Keratinocyte (primary cell): ENCODE measurements at regions not wholly inside any gene's neighbourhood (a gene's known extent, or its start where the extent isn't known, plus 50 kb on each side); places are given as distances from the start of the nearest gene placed in this dataset.

Experiments used
- CTCF ChIP-seq, 3 experiments: IDR thresholded peaks in 1 of 3; conservative IDR thresholded peaks in 1 of 3; optimal IDR thresholded peaks in 1 of 3; 2 replicates in 2 of 3; 3 replicates in 1 of 3; pipeline versions ENCODE3 to v1.5.1; 2011; ENCODE audit warnings: low read length in 3 of 3, mild to moderate bottlenecking in 3 of 3, moderate library complexity in 2 of 3, control low read depth in 1 of 3, inconsistent platforms in 1 of 3; ENCODE audit not compliant: insufficient read depth in 2 of 3; ENCODE audit errors: extremely low read depth in 1 of 3
- EZH2 ChIP-seq: IDR thresholded peaks from one replicate; pipeline ENCODE4 v1.6.1; 2012; ENCODE audit warnings: inconsistent platforms, mild to moderate bottlenecking, low read length, moderate library complexity

GRCh38 chr20:17858450-17859001, 110.1 kb downstream of the SNX5 start:
- TF ChIP-seq CTCF (optimal IDR thresholded peaks at IDR 0.05 in 1 of 3, IDR thresholded peaks at IDR 0.05 in 1 of 3, conservative IDR thresholded peaks at IDR 0.05 in 1 of 3; ENCODE audit: extremely low read depth in 1 of 3, insufficient read depth in 2 of 3, low read length in 3 of 3) (no peak), EZH2 (no peak)
